ENCODE measurements at regions not wholly inside any gene's neighbourhood (a gene's known extent, or its start where the extent isn't known, plus 50 kb on each side); places are given as distances from the start of the nearest gene placed in this dataset.
"Not testable (repeated sequence)": the region's sequence is repeated elsewhere in the genome, so short reads cannot be mapped to it uniquely, and the experiment has no call there.

DNA sequence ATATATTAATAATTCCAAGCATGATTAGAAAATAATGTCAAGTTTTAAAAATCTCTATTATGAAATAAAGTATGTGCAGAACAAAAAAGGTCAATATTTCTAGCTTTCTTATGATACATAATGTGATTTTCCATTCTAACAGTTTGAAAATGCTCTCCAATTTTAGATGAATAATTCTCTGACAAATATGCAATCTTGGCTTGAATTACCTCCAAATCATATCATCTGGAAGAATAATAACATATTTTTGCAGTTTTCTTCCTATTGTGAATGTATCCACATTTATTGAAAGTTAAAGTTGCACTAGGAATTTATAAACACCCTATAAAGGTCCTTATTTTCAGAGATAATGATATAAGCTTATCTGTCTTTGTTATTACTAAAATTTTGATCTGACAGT, 548.5 kb upstream of the SLC10A2 start:
- no peaks in the 10 kb centered on the region for H3K36me3 ChIP-seq (ENCODE audit: low read depth)
- no peak for ATAC-seq (ENCODE audit: low read depth)
- H3K27me3 ChIP-seq (ENCODE audit: insufficient read depth, poor library complexity, severe bottlenecking), result no peaks in the 10 kb centered on the region
- no peak for DNase-seq (ENCODE audit: low spot score)
- no peaks in the 10 kb centered on the region for H3K9me3 ChIP-seq (ENCODE audit: severe bottlenecking)
- TF ChIP-seq, protein P1, sequence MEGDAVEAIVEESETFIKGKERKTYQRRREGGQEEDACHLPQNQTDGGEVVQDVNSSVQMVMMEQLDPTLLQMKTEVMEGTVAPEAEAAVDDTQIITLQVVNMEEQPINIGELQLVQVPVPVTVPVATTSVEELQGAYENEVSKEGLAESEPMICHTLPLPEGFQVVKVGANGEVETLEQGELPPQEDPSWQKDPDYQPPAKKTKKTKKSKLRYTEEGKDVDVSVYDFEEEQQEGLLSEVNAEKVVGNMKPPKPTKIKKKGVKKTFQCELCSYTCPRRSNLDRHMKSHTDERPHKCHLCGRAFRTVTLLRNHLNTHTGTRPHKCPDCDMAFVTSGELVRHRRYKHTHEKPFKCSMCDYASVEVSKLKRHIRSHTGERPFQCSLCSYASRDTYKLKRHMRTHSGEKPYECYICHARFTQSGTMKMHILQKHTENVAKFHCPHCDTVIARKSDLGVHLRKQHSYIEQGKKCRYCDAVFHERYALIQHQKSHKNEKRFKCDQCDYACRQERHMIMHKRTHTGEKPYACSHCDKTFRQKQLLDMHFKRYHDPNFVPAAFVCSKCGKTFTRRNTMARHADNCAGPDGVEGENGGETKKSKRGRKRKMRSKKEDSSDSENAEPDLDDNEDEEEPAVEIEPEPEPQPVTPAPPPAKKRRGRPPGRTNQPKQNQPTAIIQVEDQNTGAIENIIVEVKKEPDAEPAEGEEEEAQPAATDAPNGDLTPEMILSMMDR (IDR thresholded peaks at IDR 0.05; ENCODE audit: poor library complexity, severe bottlenecking), result no peak
- H3K27ac ChIP-seq (ENCODE audit: poor library complexity, severe bottlenecking), result no peak overlapping the region
- H3K4me1 ChIP-seq (ENCODE audit: insufficient read depth, poor library complexity, severe bottlenecking), result no peaks in the 10 kb centered on the region
- H3K4me3 ChIP-seq (ENCODE audit: severe bottlenecking), result no peak overlapping the region

GRCh38 chr13:103607995-103608394, 541.8 kb upstream of the SLC10A2 start:
- ATAC-seq (ENCODE audit: low read depth), result no peak
- Histone ChIP-seq H3K27me3 (ENCODE audit: insufficient read depth, poor library complexity, severe bottlenecking) (no peaks in the 10 kb centered on the region), H3K36me3 (ENCODE audit: low read depth) (no peaks in the 10 kb centered on the region), H3K4me3 (ENCODE audit: severe bottlenecking) (no peak overlapping the region), H3K9me3 (ENCODE audit: severe bottlenecking) (no peaks in the 10 kb centered on the region), H3K4me1 (ENCODE audit: insufficient read depth, poor library complexity, severe bottlenecking) (no peaks in the 10 kb centered on the region), H3K27ac (ENCODE audit: poor library complexity, severe bottlenecking) (no peak overlapping the region)
- no peak for DNase-seq (ENCODE audit: low spot score)
- TF ChIP-seq, protein P1 (IDR thresholded peaks at IDR 0.05; ENCODE audit: poor library complexity, severe bottlenecking), result no peak

- H3K27ac ChIP-seq (ENCODE audit: poor library complexity, severe bottlenecking), result no peak overlapping the region
- no peaks in the 10 kb centered on the region for H3K9me3 ChIP-seq (ENCODE audit: severe bottlenecking)
- H3K4me3 ChIP-seq (ENCODE audit: severe bottlenecking), result no peak overlapping the region
- TF ChIP-seq, protein P1 (IDR thresholded peaks at IDR 0.05; ENCODE audit: poor library complexity, severe bottlenecking), result no peak
- no peak for ATAC-seq (ENCODE audit: low read depth)
- H3K36me3 ChIP-seq (ENCODE audit: low read depth), result no peaks in the 10 kb centered on the region
- no peak for DNase-seq (ENCODE audit: low spot score)
- peaks cover 5% of the 10 kb centered on the region for H3K27me3 ChIP-seq (ENCODE audit: insufficient read depth, poor library complexity, severe bottlenecking)
- H3K4me1 ChIP-seq (ENCODE audit: insufficient read depth, poor library complexity, severe bottlenecking), result no peaks in the 10 kb centered on the region
Observed at GRCh38 chr13:103605546-103606326, 539.5 kb upstream of the SLC10A2 start.

GRCh38 chr13:103599870-103600269, 533.7 kb upstream of the SLC10A2 start:
- not testable (repeated sequence) for H3K27ac ChIP-seq (ENCODE audit: poor library complexity, severe bottlenecking); H3K4me3 ChIP-seq (ENCODE audit: severe bottlenecking); ATAC-seq (ENCODE audit: low read depth); H3K9me3 ChIP-seq (ENCODE audit: severe bottlenecking); H3K36me3 ChIP-seq (ENCODE audit: low read depth); DNase-seq (ENCODE audit: low spot score); H3K4me1 ChIP-seq (ENCODE audit: insufficient read depth, poor library complexity, severe bottlenecking)
- H3K27me3 ChIP-seq (ENCODE audit: insufficient read depth, poor library complexity, severe bottlenecking), result peaks cover 10% of the 10 kb centered on the region

DNA sequence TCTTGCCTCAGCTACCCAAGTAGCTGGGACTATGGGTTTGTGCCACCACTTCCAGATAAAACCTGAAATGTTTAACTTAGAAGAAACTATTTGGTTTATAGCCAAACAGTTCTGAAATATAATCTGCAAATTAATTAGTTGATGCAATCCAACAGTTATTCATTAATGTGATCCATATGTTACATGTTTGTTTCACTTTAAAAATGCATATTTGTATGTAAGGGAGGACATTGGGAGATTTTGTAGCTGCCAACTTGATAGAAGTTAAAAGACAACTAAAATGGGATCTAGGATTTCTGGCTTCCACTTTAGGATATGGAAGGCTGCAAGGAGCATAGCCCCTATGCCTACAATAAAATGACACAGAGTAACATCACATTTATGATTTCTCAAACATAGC, 532.5 kb upstream of the SLC10A2 start:
- DNase-seq (ENCODE audit: low spot score) (no peak), ATAC-seq (ENCODE audit: low read depth) (no peak)
- H3K4me1 ChIP-seq (ENCODE audit: insufficient read depth, poor library complexity, severe bottlenecking), result no peaks in the 10 kb centered on the region
- H3K36me3 ChIP-seq (ENCODE audit: low read depth), result no peaks in the 10 kb centered on the region
- TF ChIP-seq, protein P1 (IDR thresholded peaks at IDR 0.05; ENCODE audit: poor library complexity, severe bottlenecking), result no peak
- H3K9me3 ChIP-seq (ENCODE audit: severe bottlenecking), result no peaks in the 10 kb centered on the region
- H3K27me3 ChIP-seq (ENCODE audit: insufficient read depth, poor library complexity, severe bottlenecking), result peaks cover 10% of the 10 kb centered on the region
- no peak overlapping the region for H3K4me3 ChIP-seq (ENCODE audit: severe bottlenecking)
- no peak overlapping the region for H3K27ac ChIP-seq (ENCODE audit: poor library complexity, severe bottlenecking)

Data from RWPE2 (cell line).